ENCODE measurements at regions not wholly inside any gene's neighbourhood (a gene's known extent, or its start where the extent isn't known, plus 50 kb on each side); places are given as distances from the start of the nearest gene placed in this dataset.
"Not testable (repeated sequence)": the region's sequence is repeated elsewhere in the genome, so short reads cannot be mapped to it uniquely, and the experiment has no call there.

DNA sequence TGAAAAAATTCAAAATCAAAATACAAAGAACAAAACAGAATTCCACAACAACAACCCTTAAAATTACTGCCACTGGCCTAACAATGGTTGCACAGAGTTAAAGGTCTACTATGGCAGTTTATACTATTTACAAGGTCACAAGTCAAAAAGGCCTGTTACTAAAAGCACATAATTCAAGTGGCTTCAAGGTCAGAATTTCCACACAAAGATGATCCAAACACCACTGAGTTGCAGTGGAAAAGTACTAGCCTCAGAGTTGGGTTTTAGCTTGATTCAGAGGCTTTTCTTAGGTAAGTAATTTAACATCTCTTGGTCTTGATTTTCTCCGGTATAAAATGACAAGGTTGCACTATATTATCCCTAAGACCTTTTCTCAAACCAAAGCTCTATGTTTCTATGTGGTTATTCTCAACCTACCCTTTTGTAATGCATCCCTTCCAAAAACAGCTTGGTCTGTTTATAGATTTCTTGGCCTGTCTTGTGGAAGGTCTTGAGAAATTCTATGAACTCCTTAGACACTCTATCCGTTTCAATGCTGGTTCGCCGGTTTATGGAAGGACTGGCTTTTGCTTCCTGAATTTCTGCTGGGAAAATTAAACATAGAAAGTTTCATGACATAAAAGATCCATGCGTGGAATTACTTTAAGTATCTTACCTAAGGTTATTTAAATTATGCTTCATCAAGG is 69.5 kb downstream of the MDH2 start:
- H3K27me3 Mint-ChIP-seq = peaks cover 14% of the 10 kb centered on the region
- H3K9me3 Mint-ChIP-seq, H3K36me3 Mint-ChIP-seq, H3K4me3 Mint-ChIP-seq, ATAC-seq, H3K4me1 Mint-ChIP-seq, H3K27ac Mint-ChIP-seq: not testable (repeated sequence)

DNA sequence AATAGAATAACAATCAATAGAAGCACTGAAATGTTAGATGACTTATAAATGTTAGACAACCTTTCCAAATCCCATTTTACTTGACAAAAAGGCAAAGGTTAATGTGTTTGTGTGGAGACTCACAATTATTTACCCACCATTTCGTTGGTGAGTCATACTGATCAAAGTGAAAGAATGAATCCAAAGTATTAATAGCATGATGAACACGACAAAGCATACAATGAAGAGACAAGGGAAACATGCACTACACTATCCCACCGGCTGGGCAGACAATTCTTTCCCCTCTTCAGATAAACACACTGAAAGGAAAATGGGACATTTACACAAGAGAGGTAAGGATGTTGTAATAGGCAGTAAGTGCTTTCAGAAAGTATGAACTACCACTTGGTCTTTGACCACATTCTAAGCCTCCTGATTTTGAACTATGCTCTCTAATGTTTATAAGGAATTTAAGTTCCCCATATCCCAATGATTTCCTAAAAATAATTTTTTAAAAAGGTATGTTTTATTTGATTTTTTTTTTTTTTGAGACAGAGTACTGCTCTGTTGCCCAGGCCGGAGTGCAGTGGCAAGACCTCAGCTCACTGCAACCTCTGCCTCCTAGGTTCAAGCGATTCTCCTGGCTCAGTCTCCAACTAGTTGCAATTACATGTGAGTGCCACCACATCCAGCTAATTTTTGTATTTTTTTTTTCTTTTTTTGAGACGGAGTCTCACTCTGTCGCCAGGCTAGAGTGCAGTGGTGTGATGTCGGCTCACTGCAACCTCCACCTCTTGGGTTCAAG is 70.5 kb downstream of the MDH2 start:
- ATAC-seq, H3K36me3 Mint-ChIP-seq, H3K27ac Mint-ChIP-seq, H3K4me1 Mint-ChIP-seq, H3K9me3 Mint-ChIP-seq, H3K4me3 Mint-ChIP-seq: not testable (repeated sequence)
- H3K27me3 Mint-ChIP-seq = peaks cover 14% of the 10 kb centered on the region

DNA sequence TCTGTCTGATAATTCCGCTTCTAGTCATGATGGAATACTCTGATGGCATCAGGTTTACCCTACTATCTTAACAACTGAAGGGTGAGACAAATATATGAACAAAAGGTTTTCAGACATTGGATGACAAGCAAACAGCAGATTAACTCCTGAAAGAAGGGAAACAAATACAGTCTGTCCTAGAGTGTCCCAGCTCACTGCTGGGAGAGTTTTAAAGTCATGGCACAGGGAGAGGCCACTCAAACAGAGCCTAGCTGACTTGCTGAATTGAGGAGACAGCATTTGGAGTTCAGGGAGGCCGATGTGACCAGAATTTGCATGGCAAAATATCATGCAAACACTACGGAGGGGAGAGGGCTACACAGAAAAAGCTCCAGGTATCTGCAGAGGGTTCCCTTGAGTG is 73.1 kb downstream of the MDH2 start:
- Mint-ChIP-seq H3K4me1 (no peaks in the 10 kb centered on the region), H3K27me3 (peaks cover 14% of the 10 kb centered on the region), H3K27ac (no peak overlapping the region), H3K36me3 (no peaks in the 10 kb centered on the region), H3K4me3 (no peak overlapping the region), H3K9me3 (no peaks in the 10 kb centered on the region)
- ATAC-seq = no peak

DNA sequence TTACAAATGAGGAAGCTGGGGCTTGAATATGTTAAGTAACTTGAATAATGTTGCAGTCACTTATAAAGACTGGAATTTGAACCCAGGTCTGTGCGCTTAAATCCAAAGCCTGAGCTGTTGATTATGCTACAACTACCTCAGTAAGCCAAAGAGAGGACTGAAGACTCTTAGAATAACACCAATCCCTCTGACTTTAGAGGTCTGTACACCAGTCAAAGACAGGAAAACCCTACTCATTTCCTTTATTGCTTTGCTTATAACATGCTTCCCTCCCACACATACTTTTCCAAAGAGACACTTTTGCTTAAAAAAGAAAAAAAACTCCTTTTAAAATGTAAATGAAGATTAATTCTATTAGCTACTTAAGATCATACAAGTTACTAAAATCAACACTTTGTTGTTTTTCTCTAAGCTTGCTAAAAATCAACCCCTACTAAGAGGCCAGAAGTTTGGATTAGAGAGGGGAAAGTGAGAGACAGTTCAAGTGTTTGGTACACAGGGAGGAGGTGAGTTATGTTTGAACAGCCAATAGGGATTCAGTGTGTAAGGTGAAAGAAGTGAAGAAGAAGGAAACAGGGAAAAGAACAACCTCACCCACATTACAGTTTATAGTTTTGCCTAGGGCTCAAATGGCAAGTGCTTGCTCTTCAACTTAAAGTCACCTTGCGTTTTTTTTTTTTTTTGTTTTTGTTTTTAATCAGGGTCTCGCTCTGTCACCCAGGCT is 74.8 kb downstream of the MDH2 start:
- ATAC-seq = no peak
- H3K4me3 Mint-ChIP-seq = no peak overlapping the region
- H3K4me1 Mint-ChIP-seq = no peaks in the 10 kb centered on the region
- H3K36me3 Mint-ChIP-seq = no peaks in the 10 kb centered on the region
- H3K27me3 Mint-ChIP-seq = peaks cover 14% of the 10 kb centered on the region
- no peaks in the 10 kb centered on the region for H3K9me3 Mint-ChIP-seq
- no peak overlapping the region for H3K27ac Mint-ChIP-seq

DNA sequence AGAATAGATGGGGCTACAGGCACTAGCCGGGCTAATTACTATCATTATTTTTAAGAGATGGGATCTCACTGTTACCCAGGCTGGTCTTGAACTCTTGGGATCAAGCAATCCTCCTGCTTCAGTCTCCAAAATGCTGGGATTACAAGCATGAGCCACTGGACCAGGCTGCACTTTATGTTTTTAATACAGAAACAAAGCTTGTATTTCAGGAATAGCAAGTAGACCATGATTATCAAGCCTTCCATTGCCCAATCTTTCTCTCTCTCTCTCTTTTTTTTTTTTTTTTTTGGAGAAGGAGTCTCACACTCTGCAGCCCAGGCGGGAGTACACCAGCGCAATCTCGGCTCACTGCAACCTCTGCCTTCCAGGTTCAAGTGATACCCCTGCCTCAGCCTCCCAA is 75.4 kb downstream of the MDH2 start:
- no peak overlapping the region for H3K27ac Mint-ChIP-seq
- no peaks in the 10 kb centered on the region for H3K9me3 Mint-ChIP-seq
- ATAC-seq = no peak
- H3K27me3 Mint-ChIP-seq = peaks cover 14% of the 10 kb centered on the region
- no peaks in the 10 kb centered on the region for H3K36me3 Mint-ChIP-seq
- H3K4me3 Mint-ChIP-seq = no peak overlapping the region
- no peaks in the 10 kb centered on the region for H3K4me1 Mint-ChIP-seq

DNA sequence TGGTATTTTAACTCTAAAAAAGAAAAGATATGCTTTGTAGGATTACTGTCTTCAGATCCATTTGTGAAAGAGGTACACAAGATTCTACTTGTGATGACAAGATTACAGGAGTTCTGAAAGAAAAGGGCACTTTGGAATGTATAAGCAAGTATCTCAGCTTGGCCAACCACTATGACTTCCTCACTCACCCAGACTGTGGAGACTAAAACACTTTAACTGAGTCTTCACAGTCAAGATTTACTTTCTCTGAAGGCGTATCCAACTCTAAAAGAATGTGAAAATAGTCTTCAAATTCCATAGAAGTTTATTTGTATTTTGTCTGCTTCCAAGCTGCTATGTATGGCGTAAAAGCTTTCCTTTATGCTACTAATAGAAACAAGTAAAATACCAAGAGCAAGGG is 76.1 kb upstream of the SRRM3 start:
- Mint-ChIP-seq H3K27ac (no peak overlapping the region), H3K9me3 (no peaks in the 10 kb centered on the region), H3K4me1 (no peaks in the 10 kb centered on the region), H3K27me3 (peaks cover 14% of the 10 kb centered on the region), H3K4me3 (no peak overlapping the region), H3K36me3 (no peaks in the 10 kb centered on the region)
- no peak for ATAC-seq

DNA sequence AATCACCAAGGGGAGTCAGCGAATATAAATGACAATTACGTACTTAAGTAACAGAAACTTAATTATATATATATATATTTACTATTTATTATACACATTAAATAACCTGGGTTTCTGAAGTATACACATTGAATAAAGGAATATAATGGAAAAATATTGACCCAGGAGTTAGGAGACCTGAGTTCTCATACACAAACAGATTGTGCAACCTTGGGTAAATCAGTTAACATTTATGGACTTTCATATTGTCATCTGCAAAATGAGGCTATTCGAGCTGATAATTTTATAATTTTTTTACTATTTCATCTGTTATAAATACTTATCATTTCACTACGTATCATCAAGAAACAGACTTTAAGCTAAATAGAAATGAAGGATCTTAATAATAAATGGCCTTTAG is 75.1 kb upstream of the SRRM3 start:
- no peak for ATAC-seq
- no peaks in the 10 kb centered on the region for H3K4me1 Mint-ChIP-seq
- H3K36me3 Mint-ChIP-seq = no peaks in the 10 kb centered on the region
- no peak overlapping the region for H3K27ac Mint-ChIP-seq
- peaks cover 16% of the 10 kb centered on the region for H3K27me3 Mint-ChIP-seq
- no peaks in the 10 kb centered on the region for H3K9me3 Mint-ChIP-seq
- no peak overlapping the region for H3K4me3 Mint-ChIP-seq

DNA sequence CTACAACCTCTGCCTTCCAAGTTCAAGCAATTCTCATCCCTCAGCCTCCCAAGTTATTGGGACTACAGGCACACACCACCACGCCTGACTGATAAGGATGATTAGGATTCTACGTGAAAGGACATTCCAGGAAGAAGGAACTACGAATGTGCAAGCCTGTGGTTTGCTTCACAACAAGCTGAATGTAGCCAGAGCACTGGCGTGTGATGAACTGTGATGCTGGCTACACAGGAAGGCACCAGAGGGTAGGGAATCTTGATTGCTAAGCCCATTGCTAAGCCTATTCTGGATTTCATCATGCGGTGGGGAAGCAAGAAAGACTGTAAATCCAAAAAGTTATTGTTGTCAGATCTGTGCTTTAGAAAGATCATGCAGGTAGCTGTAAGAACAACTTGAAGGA is 72.3 kb upstream of the SRRM3 start:
- Mint-ChIP-seq H3K27ac (no peak overlapping the region), H3K36me3 (no peaks in the 10 kb centered on the region), H3K27me3 (peaks cover 38% of the 10 kb centered on the region), H3K9me3 (no peaks in the 10 kb centered on the region), H3K4me3 (no peak overlapping the region), H3K4me1 (peaks cover 12% of the 10 kb centered on the region)
- ATAC-seq = no peak

DNA sequence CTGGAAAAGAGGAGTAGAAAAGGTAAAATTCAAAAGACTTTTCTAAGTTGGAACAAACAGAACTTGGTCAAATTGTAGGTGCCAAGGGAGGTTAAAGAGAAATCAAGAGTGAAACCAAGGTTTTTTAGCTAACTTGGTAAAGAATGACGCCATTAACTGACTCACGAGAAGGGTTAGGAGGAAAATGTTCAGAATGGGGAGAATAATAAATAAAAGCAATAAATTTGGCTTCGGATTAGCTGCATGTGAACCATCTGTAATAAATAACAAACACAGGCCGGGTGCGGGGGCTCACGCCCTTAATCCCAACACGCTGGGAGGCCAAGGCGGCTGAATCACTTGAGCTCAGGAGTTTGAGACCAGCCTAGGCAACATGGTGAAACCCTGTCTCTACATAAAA is 71.9 kb upstream of the SRRM3 start:
- Mint-ChIP-seq H3K27ac (no peak overlapping the region), H3K4me1 (peaks cover 12% of the 10 kb centered on the region), H3K4me3 (no peak overlapping the region), H3K9me3 (no peaks in the 10 kb centered on the region), H3K36me3 (no peaks in the 10 kb centered on the region), H3K27me3 (peaks cover 43% of the 10 kb centered on the region)
- no peak for ATAC-seq

DNA sequence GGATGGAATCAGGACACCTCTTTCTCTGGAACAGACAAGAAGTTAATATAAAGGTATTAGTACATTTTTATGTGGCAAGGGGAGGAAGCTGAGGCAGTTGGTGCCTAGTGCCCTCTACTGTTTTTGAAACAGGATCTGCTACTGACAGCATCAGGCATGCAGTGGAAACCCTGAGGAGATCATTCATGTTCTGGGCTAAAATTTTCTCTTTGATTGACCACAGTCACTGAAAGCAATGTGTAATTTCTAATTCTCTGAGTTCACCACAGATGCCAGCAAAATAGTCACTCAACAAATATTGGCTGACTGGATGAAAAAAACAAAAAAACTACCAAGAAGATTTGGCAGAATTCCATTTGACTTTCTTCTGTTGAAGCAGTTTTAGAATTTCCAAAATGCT is 71.0 kb upstream of the SRRM3 start:
- H3K27ac Mint-ChIP-seq, H3K4me3 Mint-ChIP-seq, H3K36me3 Mint-ChIP-seq, ATAC-seq, H3K9me3 Mint-ChIP-seq: not testable (repeated sequence)
- H3K4me1 Mint-ChIP-seq = peaks cover 12% of the 10 kb centered on the region
- peaks cover 51% of the 10 kb centered on the region for H3K27me3 Mint-ChIP-seq

DNA sequence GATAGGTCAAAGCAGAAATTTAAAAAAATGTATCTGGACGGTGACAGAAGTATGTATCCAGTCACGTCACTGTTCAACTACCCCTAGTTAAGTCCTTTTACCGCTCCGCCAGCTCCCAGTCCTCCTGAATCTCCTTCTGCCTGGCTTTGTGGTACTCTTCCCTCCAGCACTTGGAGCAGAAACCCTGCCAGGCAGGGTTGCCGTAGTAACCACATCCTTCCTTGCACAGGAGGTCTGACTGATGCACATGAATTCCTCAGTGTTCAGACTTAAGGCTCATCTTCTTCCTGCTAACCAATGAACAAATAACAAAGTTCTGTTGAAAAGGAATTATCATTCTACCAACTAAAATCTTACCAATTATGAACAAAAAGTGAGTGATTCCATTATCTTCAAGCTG is 69.8 kb upstream of the SRRM3 start:
- H3K27ac Mint-ChIP-seq, ATAC-seq, H3K4me3 Mint-ChIP-seq, H3K36me3 Mint-ChIP-seq, H3K9me3 Mint-ChIP-seq: not testable (repeated sequence)
- Mint-ChIP-seq H3K4me1 (peaks cover 12% of the 10 kb centered on the region), H3K27me3 (peaks cover 64% of the 10 kb centered on the region)

DNA sequence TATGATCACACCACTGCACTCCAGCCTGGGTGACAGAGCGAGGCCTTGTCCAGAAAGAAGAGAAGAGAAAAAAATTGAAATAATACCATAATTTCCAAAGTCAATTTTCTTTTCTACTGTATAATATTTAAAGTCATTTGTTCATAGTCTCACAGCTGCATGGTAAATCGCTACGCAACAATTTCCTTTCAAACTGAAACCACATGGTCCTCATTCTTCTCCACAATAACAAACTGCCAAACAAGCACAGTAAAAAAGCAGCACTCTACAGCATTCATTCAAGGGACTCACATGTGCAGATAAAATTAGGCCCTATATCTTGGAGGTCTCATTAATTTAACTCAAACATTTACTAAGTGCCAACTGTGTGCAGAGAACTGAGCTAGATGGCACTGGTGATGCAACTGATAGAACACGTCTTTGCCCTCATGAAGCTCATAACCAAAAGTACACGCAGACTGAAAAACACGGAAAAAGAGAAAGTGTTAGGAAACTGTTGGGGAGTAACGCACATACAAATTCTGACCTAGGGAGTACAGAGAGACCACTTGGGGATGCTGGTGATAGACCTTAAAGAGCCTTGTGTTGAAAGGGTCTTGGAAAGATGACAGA is 68.4 kb upstream of the SRRM3 start:
- H3K36me3 Mint-ChIP-seq = no peaks in the 10 kb centered on the region
- H3K27ac Mint-ChIP-seq = no peak overlapping the region
- peak overlapping the region; percentile 4 for H3K4me3 Mint-ChIP-seq
- H3K9me3 Mint-ChIP-seq = no peaks in the 10 kb centered on the region
- H3K27me3 Mint-ChIP-seq = peaks cover 71% of the 10 kb centered on the region
- peaks cover 12% of the 10 kb centered on the region for H3K4me1 Mint-ChIP-seq
- ATAC-seq = no peak

DNA sequence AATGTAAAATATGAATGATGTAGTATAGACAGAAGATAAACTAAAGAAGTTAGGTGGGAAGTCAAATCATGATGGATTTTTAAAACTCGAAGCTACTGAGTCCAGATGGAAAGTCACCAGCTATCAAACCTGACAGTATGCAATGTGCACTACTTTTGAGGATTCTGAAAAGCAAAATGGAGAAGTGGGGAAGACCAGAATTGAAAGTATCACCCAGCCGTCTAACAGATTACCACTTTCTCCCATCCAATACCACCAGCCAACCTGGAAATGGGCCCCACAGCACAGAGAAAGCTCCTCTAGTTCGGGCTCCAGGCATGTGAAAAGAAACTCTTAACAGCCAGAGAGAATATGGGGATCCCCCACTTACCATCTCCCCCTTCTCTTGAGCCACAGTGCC is 67.9 kb upstream of the SRRM3 start:
- no peak overlapping the region for H3K4me3 Mint-ChIP-seq
- peaks cover 12% of the 10 kb centered on the region for H3K4me1 Mint-ChIP-seq
- ATAC-seq = no peak
- H3K27ac Mint-ChIP-seq = no peak overlapping the region
- peaks cover 71% of the 10 kb centered on the region for H3K27me3 Mint-ChIP-seq
- no peaks in the 10 kb centered on the region for H3K36me3 Mint-ChIP-seq
- no peaks in the 10 kb centered on the region for H3K9me3 Mint-ChIP-seq

DNA sequence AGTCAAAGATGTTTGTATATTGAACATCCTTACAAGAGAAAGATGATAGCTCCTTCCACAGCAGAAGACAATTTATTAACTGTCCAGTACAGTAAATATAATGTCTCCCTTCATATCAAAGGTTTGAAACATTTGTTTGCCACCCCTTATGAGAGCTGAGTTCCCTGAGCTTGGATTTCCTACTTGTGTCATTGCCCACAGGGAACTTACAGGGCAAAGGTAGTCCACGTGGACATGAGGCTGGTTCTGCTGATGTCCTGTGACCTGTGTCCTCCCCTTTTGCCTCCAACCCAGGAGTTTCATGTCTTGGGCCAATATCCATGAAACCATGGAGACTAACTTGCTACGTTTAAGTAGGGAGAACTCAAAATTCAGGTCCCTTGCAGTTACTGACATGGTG is 66.4 kb upstream of the SRRM3 start:
- not testable (repeated sequence) for H3K9me3 Mint-ChIP-seq, H3K4me3 Mint-ChIP-seq, H3K36me3 Mint-ChIP-seq, ATAC-seq, H3K27ac Mint-ChIP-seq
- Mint-ChIP-seq H3K4me1 (peaks cover 12% of the 10 kb centered on the region), H3K27me3 (peaks cover 59% of the 10 kb centered on the region)

DNA sequence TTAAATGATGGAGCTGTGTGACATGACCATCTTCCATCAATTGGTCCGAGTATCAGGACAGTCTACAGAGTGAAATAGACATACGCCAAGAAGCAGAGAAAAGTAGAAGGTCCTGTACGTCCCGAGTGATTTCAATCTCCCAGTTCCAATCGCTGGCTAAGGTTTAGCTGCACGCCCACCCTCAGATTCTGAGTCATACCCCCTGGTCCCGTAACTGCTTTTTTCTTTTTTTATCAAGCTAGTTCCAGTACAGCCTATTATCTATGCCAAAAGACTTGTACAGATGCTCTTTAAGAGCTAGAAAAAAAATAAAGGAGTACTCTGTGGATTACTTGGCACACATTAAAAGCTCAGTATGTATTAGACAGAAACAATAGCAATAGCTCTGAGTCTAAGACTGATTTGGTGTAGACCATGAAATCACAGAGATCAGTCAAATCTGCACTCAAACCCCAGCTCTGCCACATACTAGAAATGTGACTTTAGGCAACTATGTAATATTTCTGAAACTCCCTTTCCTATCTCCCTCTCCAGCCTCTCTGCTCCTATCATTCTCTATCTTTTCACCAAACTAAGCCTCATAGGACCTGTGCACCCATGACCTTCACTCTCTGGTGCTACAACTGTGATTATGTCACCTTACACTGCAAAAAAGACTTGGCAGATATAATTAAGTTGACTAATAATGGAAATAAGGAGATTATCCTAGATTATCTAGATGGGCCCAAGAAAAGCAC is 63.0 kb upstream of the SRRM3 start:
- H3K27ac Mint-ChIP-seq, H3K4me3 Mint-ChIP-seq, H3K36me3 Mint-ChIP-seq, ATAC-seq, H3K9me3 Mint-ChIP-seq, H3K4me1 Mint-ChIP-seq: not testable (repeated sequence)
- H3K27me3 Mint-ChIP-seq = peaks cover 39% of the 10 kb centered on the region

Data from stimulated activated memory B cell treated with anti-CD40 and anti-IgM and Interleukin-4, amounts not matched to agents 10 μg/mL and 1 μg/mL and 100 μg/mL, for 72 hours (primary cell).